ENCODE measurements at regions not wholly inside any gene's neighbourhood (a gene's known extent, or its start where the extent isn't known, plus 50 kb on each side); places are given as distances from the start of the nearest gene placed in this dataset.

GRCh38 chr1:37338658-37339057 is 135.7 kb upstream of the ZC3H12A start:
- ChIA-PET POLR2A (no interaction called here), CTCF (interaction anchor here (0.6 kb wide), 1 partner anchor 778 kb away, joined by 4 read pairs; no protein-coding TSS in a partner anchor)
- no peaks in the 10 kb centered on the region for H3K4me1 ChIP-seq (ENCODE audit: control insufficient read depth, insufficient read depth, low read length)
- H3K9me3 ChIP-seq (ENCODE audit: control insufficient read depth, insufficient read depth, low read depth, low read length), result no peaks in the 10 kb centered on the region
- no peak overlapping the region for H3K27ac ChIP-seq (ENCODE audit: extremely low read depth, low read depth, low read length)
- TF ChIP-seq ZNF19 (tag by site-specific recombination; IDR thresholded peaks at IDR 0.05; ENCODE audit: low read depth) (no peak), ZNF112 (tag by site-specific recombination; IDR thresholded peaks at IDR 0.05) (no peak), ZNF600 (tag by site-specific recombination; IDR thresholded peaks at IDR 0.05) (no peak), ZNF792 (tag by site-specific recombination; IDR thresholded peaks at IDR 0.05) (no peak), ZNF292 (tag by site-specific recombination; IDR thresholded peaks at IDR 0.05; ENCODE audit: borderline replicate concordance, low read depth) (no peak)
- H3K4me3 ChIP-seq (ENCODE audit: low read depth, low read length), result no peak overlapping the region
- no peaks in the 10 kb centered on the region for H3K36me3 ChIP-seq (ENCODE audit: control insufficient read depth in 2 of 2, insufficient read depth in 1 of 2, low read length in 2 of 2)

GRCh38 chr1:37342736-37343135 is 131.6 kb upstream of the ZC3H12A start:
- Histone ChIP-seq H3K36me3 (ENCODE audit: control insufficient read depth in 2 of 2, insufficient read depth in 1 of 2, low read length in 2 of 2) (no peaks in the 10 kb centered on the region), H3K4me1 (ENCODE audit: control insufficient read depth, insufficient read depth, low read length) (no peaks in the 10 kb centered on the region), H3K9me3 (ENCODE audit: control insufficient read depth, insufficient read depth, low read depth, low read length) (no peaks in the 10 kb centered on the region), H3K4me3 (ENCODE audit: low read depth, low read length) (no peak overlapping the region), H3K27ac (ENCODE audit: extremely low read depth, low read depth, low read length) (no peak overlapping the region)
- ChIA-PET POLR2A (no interaction called here), CTCF (interaction anchor here (0.6 to 1.1 kb wide), 3 partner anchors 13 to 39 kb away, joined by 3 to 4 read pairs (median 3); no protein-coding TSS in a partner anchor)
- TF ChIP-seq ZNF248 (tag by site-specific recombination; IDR thresholded peaks at IDR 0.05) (no peak), ZNF223 (tag by site-specific recombination; IDR thresholded peaks at IDR 0.05) (no peak), ZNF76 (tag by site-specific recombination; IDR thresholded peaks at IDR 0.05; ENCODE audit: borderline replicate concordance, low read depth) (no peak), ZNF2 (tag by site-specific recombination; IDR thresholded peaks at IDR 0.05) (no peak), ZNF433 (tag by site-specific recombination; IDR thresholded peaks at IDR 0.05; ENCODE audit: low read depth) (no peak), AEBP2 (tag by site-specific recombination; IDR thresholded peaks at IDR 0.05; ENCODE audit: borderline replicate concordance) (no peak), ZNF449 (tag by site-specific recombination; IDR thresholded peaks at IDR 0.05) (no peak), ZNF658 (tag by site-specific recombination; IDR thresholded peaks at IDR 0.05) (no peak), HOXC10 (CRISPR knock-in tag; IDR thresholded peaks at IDR 0.05) (no peak), ZNF146 (tag by site-specific recombination; IDR thresholded peaks at IDR 0.05) (no peak), ZNF777 (tag by site-specific recombination; IDR thresholded peaks at IDR 0.05; ENCODE audit: borderline replicate concordance) (no peak), ZNF416 (tag by site-specific recombination; IDR thresholded peaks at IDR 0.05) (no peak), TSHZ1 (tag by site-specific recombination; IDR thresholded peaks at IDR 0.05; ENCODE audit: borderline replicate concordance) (no peak), EGR2 (tag by site-specific recombination; IDR thresholded peaks at IDR 0.05; ENCODE audit: low read depth) (no peak), ZNF670 (tag by site-specific recombination; IDR thresholded peaks at IDR 0.05; ENCODE audit: low read depth) (no peak), ZNF24 (tag by site-specific recombination; IDR thresholded peaks at IDR 0.05) (no peak), ZNF560 (tag by site-specific recombination; IDR thresholded peaks at IDR 0.05; ENCODE audit: borderline replicate concordance) (no peak), ZNF398 (tag by site-specific recombination; IDR thresholded peaks at IDR 0.05) (no peak)

All from HEK293 (cell line).